Ascending aorta (tissue), 2 donors: ENCODE measurements at regions not wholly inside any gene's neighbourhood (a gene's known extent, or its start where the extent isn't known, plus 50 kb on each side); places are given as distances from the start of the nearest gene placed in this dataset.

Experiments used
- DNase-seq, 2 donors: peaks; one replicate each; pipeline ENCODE4 v3.0.0-alpha.2; 2019; ENCODE audit warnings: low spot score in 2 of 2
- H3K27ac ChIP-seq, 2 donors: fragments of 200-600 bp; sonication (generic); one replicate each; pipeline ENCODE4 v1.5.1; 2016 to 2017; ENCODE audit warnings: mild to moderate bottlenecking in 1 of 2
- H3K27me3 ChIP-seq: fragments of 200-600 bp; sonication (generic); one replicate; pipeline ENCODE4 v1.5.1; 2017
- H3K36me3 ChIP-seq, 2 donors: fragments of 200-600 bp; sonication (generic); one replicate each; pipeline ENCODE4 v1.5.1; 2016
- H3K4me1 ChIP-seq, 2 donors: fragments of 200-600 bp; sonication (generic); one replicate each; pipeline ENCODE4 v1.5.1; 2016 to 2017; ENCODE audit warnings: mild to moderate bottlenecking in 1 of 2
- H3K4me3 ChIP-seq, 2 donors: fragments of 200-600 bp; sonication (generic); one replicate each; pipeline ENCODE4 v1.5.1; 2016 to 2017; ENCODE audit warnings: mild to moderate bottlenecking in 1 of 2
- H3K9me3 ChIP-seq, 2 donors: fragments of 200-600 bp; sonication (generic); one replicate each; pipeline ENCODE4 v1.5.1; 2016
- CTCF ChIP-seq, 3 experiments: fragments of 200-600 bp in 2 of 3; fragments of 450-650 bp in 1 of 3; sonication (generic) in 2 of 3; IDR thresholded peaks; one replicate each; pipeline ENCODE4 v1.5.1; 2016 to 2019; ENCODE audit warnings: antibody characterized with exemption in 3 of 3, mild to moderate bottlenecking in 1 of 3, moderate library complexity in 1 of 3
- intact Hi-C: fragments of 100-400 bp; cut with DNase I; formaldehyde crosslinking; loops from one replicate; pipeline ENCODE4 v1.15.1; 2023

- Histone ChIP-seq H3K9me3 (no peaks in the 10 kb centered on the region), H3K4me1 (no peaks in the 10 kb centered on the region), H3K27me3 (no peaks in the 10 kb centered on the region), H3K36me3 (no peaks in the 10 kb centered on the region), H3K27ac (no peak overlapping the region), H3K4me3 (no peak overlapping the region)
- DNase-seq: no peak
- intact Hi-C loops: no loop called here
- no peak for TF ChIP-seq CTCF (IDR thresholded peaks at IDR 0.05)
These were observed 102.5 kb upstream of the EEF2KMT start for GRCh38 chr16:5200123-5200522.

- intact Hi-C loops: no loop called here
- H3K9me3 ChIP-seq: no peaks in the 10 kb centered on the region
- no peaks in the 10 kb centered on the region for H3K4me1 ChIP-seq
- H3K27me3 ChIP-seq: no peaks in the 10 kb centered on the region
- H3K27ac ChIP-seq: no peak overlapping the region
- H3K36me3 ChIP-seq: no peaks in the 10 kb centered on the region
- no peak for TF ChIP-seq CTCF (IDR thresholded peaks at IDR 0.05)
- H3K4me3 ChIP-seq: no peak overlapping the region
- no peak for DNase-seq
These were observed 98.6 kb upstream of the EEF2KMT start for GRCh38 chr16:5196204-5196603.

- intact Hi-C loops: no loop called here
These were observed 96.3 kb upstream of the EEF2KMT start for GRCh38 chr16:5193861-5194260.

GRCh38 chr16:5188989-5189352 lies 91.4 kb upstream of the EEF2KMT start:
- H3K36me3 ChIP-seq: no peaks in the 10 kb centered on the region
- H3K27ac ChIP-seq: no peak overlapping the region
- no peak overlapping the region for H3K4me3 ChIP-seq
- H3K9me3 ChIP-seq: no peaks in the 10 kb centered on the region
- TF ChIP-seq CTCF (IDR thresholded peaks at IDR 0.05): no peak
- no peaks in the 10 kb centered on the region for H3K4me1 ChIP-seq
- H3K27me3 ChIP-seq: no peaks in the 10 kb centered on the region
- DNase-seq: no peak
- intact Hi-C loops: no loop called here

More at GRCh38 chr16:5193861-5194260, 96.3 kb upstream of the EEF2KMT start:
- Histone ChIP-seq H3K4me3 (no peak overlapping the region), H3K36me3 (no peaks in the 10 kb centered on the region), H3K27me3 (no peaks in the 10 kb centered on the region), H3K4me1 (no peaks in the 10 kb centered on the region), H3K27ac (no peak overlapping the region), H3K9me3 (no peaks in the 10 kb centered on the region)
- no peak for DNase-seq
- no peak for TF ChIP-seq CTCF (IDR thresholded peaks at IDR 0.05)

- H3K27me3 ChIP-seq: no peaks in the 10 kb centered on the region
- no peaks in the 10 kb centered on the region for H3K36me3 ChIP-seq
- H3K27ac ChIP-seq: no peak overlapping the region
- no peaks in the 10 kb centered on the region for H3K9me3 ChIP-seq
- H3K4me1 ChIP-seq: no peaks in the 10 kb centered on the region
- no peak for TF ChIP-seq CTCF (IDR thresholded peaks at IDR 0.05)
- DNase-seq: no peak
- intact Hi-C loops: no loop called here
- no peak overlapping the region for H3K4me3 ChIP-seq
These were observed 90.9 kb upstream of the EEF2KMT start for GRCh38 chr16:5188318-5188988.
